Panc1 (cell line): ENCODE measurements at regions not wholly inside any gene's neighbourhood (a gene's known extent, or its start where the extent isn't known, plus 50 kb on each side); places are given as distances from the start of the nearest gene placed in this dataset.

Source experiments
- ATAC-seq: fragments of 200-7000 bp; cut with Tn5 transposase; 2 replicates; pipeline ENCODE4 v1.9.1; 2020; ENCODE audit warnings: mild to moderate bottlenecking, moderate library complexity
- BruUV-seq: library from RNA; stranded (reverse); fragments of 400-500 nt; replicated peaks from 2 replicates; lab custom pipeline; 2021; lab: Mats Ljungman, UMichigan
- CTCF ChIA-PET: fragments of 300-600 bp; sonication (Branson Sonifier 250); formaldehyde crosslinking; loops from one replicate; lab custom pipeline; 2022; ENCODE audit warnings: antibody characterized with exemption; lab: Charles Lee
- POLR2A ChIA-PET: fragments of 300-600 bp; sonication (Branson Sonifier 250); formaldehyde crosslinking; loops from one replicate; lab custom pipeline; 2022; ENCODE audit warnings: antibody characterized with exemption; lab: Charles Lee
- DNase-seq: peaks from one replicate; pipeline ENCODE4 v3.0.0-alpha.2; 2010; ENCODE audit warnings: low read depth, low spot score
- H3K27ac ChIP-seq: 2 replicates; pipeline ENCODE4 v1.5.1; 2011; ENCODE audit warnings: mild to moderate bottlenecking, low read length, inconsistent platforms
- H3K27me3 ChIP-seq: fragments of 200-500 bp; sonication (Bioruptor generic); 2 replicates; pipeline ENCODE4 v1.6.0; 2014; ENCODE audit warnings: low read length, inconsistent platforms; ENCODE audit not compliant: control insufficient read depth, insufficient read depth
- H3K36me3 ChIP-seq: fragments of 200-500 bp; sonication (Bioruptor generic); 2 replicates; pipeline ENCODE4 v1.5.1; 2014; ENCODE audit warnings: inconsistent platforms, mild to moderate bottlenecking, low read length, moderate library complexity; ENCODE audit not compliant: control insufficient read depth, insufficient read depth
- H3K4me1 ChIP-seq: 2 replicates; pipeline ENCODE4 v1.5.1; 2011; ENCODE audit warnings: inconsistent platforms, mild to moderate bottlenecking, low read length, moderate library complexity; ENCODE audit not compliant: control insufficient read depth, insufficient read depth
- H3K4me3 ChIP-seq, 2 experiments: 2 replicates each; pipeline ENCODE4 v1.5.1; 2011 to 2012; ENCODE audit warnings: low read depth in 2 of 2, low read length in 2 of 2, mild to moderate bottlenecking in 2 of 2, inconsistent platforms in 1 of 2, moderate library complexity in 1 of 2
- H3K9me3 ChIP-seq: fragments of 200-500 bp; sonication (Bioruptor generic); 2 replicates; pipeline ENCODE4 v1.5.1; 2014; ENCODE audit warnings: low read depth, mild to moderate bottlenecking, inconsistent platforms, low read length, moderate library complexity; ENCODE audit not compliant: control insufficient read depth, insufficient read depth
- CTCF ChIP-seq: fragments of 450-650 bp; IDR thresholded peaks from 2 replicates; pipeline ENCODE4 v1.5.1; 2017; ENCODE audit warnings: mild to moderate bottlenecking
- POLR2AphosphoS5 ChIP-seq: IDR thresholded peaks from 2 replicates; pipeline ENCODE4 v1.6.1; 2012; ENCODE audit warnings: mild to moderate bottlenecking, low read depth, low read length, moderate library complexity
- REST ChIP-seq, 2 experiments: IDR thresholded peaks; 2 replicates each; pipeline ENCODE4 v1.6.1; 2011 to 2012; ENCODE audit warnings: low read depth in 2 of 2, control low read depth in 1 of 2, low read length in 1 of 2, mild to moderate bottlenecking in 1 of 2, moderate library complexity in 1 of 2; ENCODE audit not compliant: insufficient read depth in 1 of 2
- SIN3A ChIP-seq: IDR thresholded peaks from 2 replicates; pipeline ENCODE4 v1.6.1; 2012; ENCODE audit warnings: low read depth, mild to moderate bottlenecking, low read length, moderate library complexity, borderline replicate concordance; ENCODE audit not compliant: insufficient read depth
- TCF7L2 ChIP-seq: IDR thresholded peaks from 2 replicates; pipeline ENCODE4 v1.6.1; 2011; ENCODE audit warnings: mild to moderate bottlenecking, low read depth, low read length, inconsistent platforms
- in situ Hi-C: cut with HindIII; loops from 2 replicates; pipeline ENCODE4 v1.10.0; 2016; ENCODE audit warnings: low sequenced_read_pairs, low pct_unique_long_range_greater_than_20kb
- intact Hi-C: fragments of 100-400 bp; cut with micrococcal nuclease; formaldehyde crosslinking; loops from one replicate; pipeline ENCODE4 v1.10.0; 2022; ENCODE audit not compliant: unreplicated experiment

- H3K4me1 ChIP-seq: no peaks in the 10 kb centered on the region
- no peaks in the 10 kb centered on the region for H3K27me3 ChIP-seq
- no peaks in the 10 kb centered on the region for H3K36me3 ChIP-seq
- ChIA-PET POLR2A (no interaction called here), CTCF (no interaction called here)
- no peaks in the 10 kb centered on the region for H3K9me3 ChIP-seq
- H3K4me3 ChIP-seq: no peak overlapping the region
- intact Hi-C loops: no loop called here
- in situ Hi-C loops: no loop called here
- DNase-seq (no peak), ATAC-seq (no peak)
- no TSS peak for BruUV-seq
- no peak overlapping the region for H3K27ac ChIP-seq
- TF ChIP-seq TCF7L2: no peak
- TF ChIP-seq POLR2AphosphoS5: no peak
- TF ChIP-seq REST (IDR thresholded peaks at IDR 0.05; ENCODE audit: insufficient read depth in 1 of 2, low read depth in 2 of 2, low read length in 1 of 2): no peak
- no peak for TF ChIP-seq CTCF
- no peak for TF ChIP-seq SIN3A
Measured at GRCh38 chr14:62455446-62455845, 589.8 kb downstream of the KCNH5 start.

- H3K9me3 ChIP-seq: no peaks in the 10 kb centered on the region
- TF ChIP-seq POLR2AphosphoS5 (no peak), TCF7L2 (no peak), REST (IDR thresholded peaks at IDR 0.05; ENCODE audit: insufficient read depth in 1 of 2, low read depth in 2 of 2, low read length in 1 of 2) (no peak), SIN3A (no peak), CTCF (no peak)
- BruUV-seq: no TSS peak
Measured at GRCh38 chr14:62462988-62463387, 582.3 kb downstream of the KCNH5 start.

More at GRCh38 chr14:62462988-62463387, 582.3 kb downstream of the KCNH5 start:
- no peak overlapping the region for H3K27ac ChIP-seq
- in situ Hi-C loops: no loop called here
- DNase-seq (no peak), ATAC-seq (no peak)
- H3K27me3 ChIP-seq: no peaks in the 10 kb centered on the region
- no peak overlapping the region for H3K4me3 ChIP-seq
- no peaks in the 10 kb centered on the region for H3K4me1 ChIP-seq
- ChIA-PET POLR2A (no interaction called here), CTCF (no interaction called here)
- intact Hi-C loops: no loop called here
- H3K36me3 ChIP-seq: no peaks in the 10 kb centered on the region
